ENCODE measurements at regions not wholly inside any gene's neighbourhood (a gene's known extent, or its start where the extent isn't known, plus 50 kb on each side); places are given as distances from the start of the nearest gene placed in this dataset.

DNA sequence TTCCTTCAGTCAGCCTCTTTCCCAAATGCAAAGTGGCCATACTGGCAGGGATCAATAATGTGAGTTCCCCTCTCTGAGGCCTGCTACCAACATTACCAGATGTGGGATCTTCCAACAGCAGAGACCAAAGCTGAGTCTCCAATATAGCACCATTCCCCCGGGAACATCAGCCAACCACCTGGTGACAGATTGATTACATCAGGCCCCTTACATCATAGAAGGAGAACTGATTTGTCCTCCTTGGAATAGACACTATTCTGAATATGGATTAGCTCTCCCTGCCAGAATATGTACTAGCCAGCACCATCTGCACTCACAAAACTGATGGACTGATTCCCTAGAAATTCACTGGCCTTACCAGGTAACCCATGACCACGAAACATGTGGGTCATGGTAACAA is 61.9 kb upstream of the CARMIL1 start:
- in situ Hi-C loops (cut with HindIII; ENCODE audit: low sequenced_read_pairs) = no loop called here

DNA sequence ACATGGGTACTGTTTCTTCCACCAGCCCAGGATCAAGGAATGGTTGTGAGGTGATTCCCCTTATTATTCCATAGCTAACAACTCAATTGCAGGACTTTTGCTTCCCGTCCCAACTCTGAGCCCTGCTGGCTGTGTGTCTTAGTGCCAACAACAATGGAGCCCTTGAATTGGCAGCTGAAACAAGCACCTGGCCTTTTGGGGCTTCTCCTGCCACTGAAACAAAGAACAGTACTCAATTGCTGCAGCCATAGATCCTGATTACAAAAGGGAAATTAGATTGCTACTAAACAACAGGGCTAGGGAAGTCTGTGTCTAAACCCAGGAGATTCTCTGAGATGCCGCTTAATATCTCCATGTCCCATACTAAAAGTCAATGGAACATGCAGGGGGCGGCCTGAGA is 61.3 kb upstream of the CARMIL1 start:
- in situ Hi-C loops (cut with HindIII; ENCODE audit: low sequenced_read_pairs) = no loop called here

DNA sequence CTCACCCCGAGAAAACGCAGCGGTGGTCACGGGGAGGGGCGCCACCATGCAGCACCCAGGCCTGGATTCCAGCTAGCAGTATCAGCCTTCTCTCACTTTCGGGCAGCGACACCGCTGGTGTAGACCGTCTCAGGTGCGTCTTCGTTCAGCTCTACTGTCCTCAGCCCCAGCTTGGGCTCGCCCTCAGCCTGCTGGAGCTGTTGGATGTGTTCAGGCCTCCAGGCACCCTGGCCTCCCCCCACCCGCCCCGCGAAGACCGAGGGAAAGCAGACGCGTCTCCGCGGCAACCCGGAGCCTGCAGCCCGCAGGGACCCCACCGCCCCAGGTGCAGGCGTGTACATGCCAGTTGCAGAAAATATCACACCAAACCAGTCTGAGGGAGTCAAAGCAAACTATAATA is 60.8 kb upstream of the CARMIL1 start:
- in situ Hi-C loops (cut with HindIII; ENCODE audit: low sequenced_read_pairs) = no loop called here

DNA sequence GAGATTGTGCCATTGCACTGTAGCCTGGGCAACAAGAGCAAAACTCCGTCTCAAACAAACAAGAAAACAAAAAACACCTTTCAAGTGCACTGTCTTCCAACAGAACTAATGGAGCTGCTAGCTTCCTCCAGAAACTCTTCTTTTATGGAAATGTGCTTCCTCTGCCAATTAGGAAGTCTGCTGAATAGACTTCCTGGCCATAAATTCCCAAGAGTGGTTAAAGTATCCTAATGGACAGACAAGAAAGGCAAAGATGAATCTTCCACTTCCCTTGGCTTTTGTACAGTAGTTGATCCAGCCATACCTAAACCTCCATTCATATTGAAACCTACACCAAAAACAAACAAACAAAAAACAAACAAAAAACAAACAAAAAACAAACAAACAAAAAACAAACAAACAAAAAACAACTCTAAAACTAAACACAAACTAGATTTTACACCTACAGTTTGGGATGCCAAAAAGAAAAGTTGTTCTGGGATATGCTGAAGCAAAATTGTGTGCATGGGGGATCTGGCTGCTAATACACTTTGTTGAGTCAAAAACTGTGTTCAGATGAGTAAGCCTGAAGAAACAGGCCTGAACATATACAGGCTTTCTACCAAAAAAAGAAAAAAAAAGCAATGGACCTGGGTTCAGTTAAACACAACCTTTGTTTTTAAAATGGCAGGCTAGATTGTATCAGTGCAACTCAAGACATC is 59.8 kb upstream of the CARMIL1 start:
- in situ Hi-C loops (cut with HindIII; ENCODE audit: low sequenced_read_pairs) = no loop called here

DNA sequence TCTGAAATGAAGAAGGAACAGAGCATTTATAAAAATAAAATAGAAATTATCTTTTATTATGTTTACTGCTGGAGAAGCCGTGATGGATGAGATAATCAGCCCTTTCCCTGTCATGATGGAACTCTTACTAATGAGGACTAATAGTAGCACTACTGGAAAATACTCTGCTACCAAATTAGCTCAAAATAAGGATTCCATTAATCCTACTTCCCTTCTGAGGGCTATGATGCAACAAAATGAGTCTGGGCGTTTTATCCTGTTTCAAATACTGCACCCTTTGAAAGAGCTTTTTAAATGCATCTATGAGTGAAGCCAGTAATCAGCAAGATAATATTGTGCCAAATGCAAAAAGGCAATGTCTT is 59.3 kb upstream of the CARMIL1 start:
- in situ Hi-C loops (cut with HindIII; ENCODE audit: low sequenced_read_pairs) = no loop called here

DNA sequence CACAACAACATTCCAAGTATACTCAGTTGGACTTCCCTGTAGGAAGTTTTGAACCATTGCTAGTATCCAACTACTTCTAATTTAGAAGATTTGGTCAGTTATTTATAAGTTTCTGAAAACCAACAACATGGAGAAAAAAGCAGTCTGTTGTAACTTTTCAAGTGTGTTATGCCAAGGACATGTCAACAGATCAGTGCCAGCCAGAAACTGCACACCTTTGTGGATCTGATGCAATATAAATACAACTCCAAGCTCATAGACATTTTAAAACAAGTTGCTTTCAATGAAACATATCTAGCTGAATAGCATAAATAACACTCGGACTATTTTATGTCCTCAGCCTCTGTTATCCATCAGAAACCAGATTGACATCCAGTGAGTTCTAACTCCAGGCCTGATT is 58.3 kb upstream of the CARMIL1 start:
- in situ Hi-C loops (cut with HindIII; ENCODE audit: low sequenced_read_pairs) = no loop called here

DNA sequence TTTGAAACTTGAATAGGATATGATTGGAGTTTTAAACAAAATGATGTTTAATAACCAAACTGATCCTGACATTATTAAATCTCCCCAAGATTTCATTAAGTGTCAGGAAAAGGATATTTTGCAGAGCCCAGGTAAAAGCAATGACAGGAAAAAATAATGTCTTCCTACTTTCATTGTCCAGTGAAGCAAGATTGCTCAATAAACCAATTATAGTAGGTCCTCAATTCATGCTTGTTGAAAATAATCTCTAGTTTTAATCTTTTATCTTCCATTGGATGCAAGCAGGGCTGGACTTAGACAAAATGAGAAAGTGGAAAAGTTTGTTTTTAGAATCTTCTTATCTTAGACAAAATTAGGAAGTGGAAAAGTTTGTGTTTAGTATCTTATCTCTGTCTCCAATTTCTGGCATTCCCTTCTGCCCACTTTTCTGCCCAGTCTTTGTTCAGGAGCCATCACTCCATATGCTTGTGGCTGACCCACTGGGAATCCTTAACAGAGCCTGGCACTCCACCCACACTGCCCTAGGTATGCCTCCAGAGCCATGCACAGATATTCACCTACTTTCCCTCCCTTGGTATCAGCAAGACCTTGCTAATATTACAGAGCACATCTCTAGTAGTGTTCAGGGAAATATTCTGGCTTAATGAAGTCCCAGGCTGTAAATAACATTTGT is 57.0 kb upstream of the CARMIL1 start:
- in situ Hi-C loops (cut with HindIII; ENCODE audit: low sequenced_read_pairs) = no loop called here

DNA sequence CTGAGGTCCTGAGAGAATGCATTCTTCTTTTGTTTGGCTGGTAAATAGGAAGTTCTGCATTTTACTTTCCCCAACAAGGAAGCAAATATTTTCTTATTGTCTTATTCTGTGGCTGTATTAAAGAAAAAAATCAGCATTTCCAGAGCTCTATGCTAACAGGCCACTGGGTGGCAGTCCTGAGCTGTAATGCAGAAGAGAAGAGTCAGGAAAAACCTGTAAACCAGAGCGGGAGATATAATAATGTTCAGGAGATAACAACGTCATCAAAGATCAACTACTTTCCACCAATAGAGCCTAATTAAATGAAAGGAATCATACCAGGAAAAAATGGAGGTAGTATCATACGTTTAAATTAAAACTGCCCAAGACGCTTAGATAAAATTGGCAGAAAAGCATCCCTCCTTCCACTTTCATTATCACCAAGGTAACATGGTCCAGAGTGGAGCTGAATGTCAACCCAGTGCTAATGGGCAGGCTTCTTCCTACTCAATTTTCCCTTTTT is 55.6 kb upstream of the CARMIL1 start:
- in situ Hi-C loops (cut with HindIII; ENCODE audit: low sequenced_read_pairs) = no loop called here

DNA sequence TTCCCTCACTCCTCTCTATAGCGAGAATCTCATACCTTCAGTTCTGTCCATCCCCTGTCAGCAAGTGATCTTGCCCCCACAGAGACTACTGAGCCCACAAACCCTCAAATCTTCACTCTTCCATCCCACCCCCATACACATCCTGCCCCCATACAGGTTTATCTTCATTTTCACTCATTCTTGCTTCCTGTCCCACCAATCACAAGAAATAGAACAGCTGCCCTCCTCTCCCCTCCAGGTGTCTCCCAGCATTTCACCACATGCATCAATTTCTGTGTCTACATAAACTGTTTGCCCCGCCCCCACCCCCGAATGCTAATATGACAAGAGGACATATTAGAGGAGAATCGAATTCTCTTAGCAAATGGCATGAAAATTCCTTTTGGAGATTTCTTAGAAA is 54.9 kb upstream of the CARMIL1 start:
- in situ Hi-C loops (cut with HindIII; ENCODE audit: low sequenced_read_pairs) = no loop called here

DNA sequence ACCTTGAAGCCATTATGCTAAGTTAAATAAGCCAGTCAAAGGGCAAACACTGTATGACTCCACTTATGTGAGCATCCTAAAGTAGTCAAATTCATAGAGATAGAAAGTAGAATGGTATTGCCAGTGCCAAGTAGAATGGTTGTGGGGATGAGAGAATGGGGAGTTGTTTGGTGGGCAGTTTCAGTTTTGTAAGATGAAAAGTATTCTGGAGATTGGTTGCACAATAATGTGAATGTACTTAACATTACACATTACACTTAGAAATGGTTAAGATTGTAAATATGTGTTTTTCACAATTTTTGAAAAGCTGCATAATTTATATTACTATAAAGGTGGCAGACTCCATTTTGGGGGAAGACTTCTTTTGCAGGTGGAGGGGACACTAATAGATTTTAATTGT is 51.3 kb upstream of the CARMIL1 start:
- in situ Hi-C loops (cut with HindIII; ENCODE audit: low sequenced_read_pairs) = no loop called here
